NCI-H2227 (cell line): ENCODE measurements at regions not wholly inside any gene's neighbourhood (a gene's known extent, or its start where the extent isn't known, plus 50 kb on each side); places are given as distances from the start of the nearest gene placed in this dataset.
"Not testable (repeated sequence)": the region's sequence is repeated elsewhere in the genome, so short reads cannot be mapped to it uniquely, and the experiment has no call there.

Experiments
- DNase-seq: peaks from one replicate; lab custom pipeline; 2025; ENCODE audit not compliant: unreplicated experiment; lab: John Stamatoyannopoulos, UW

- DNase-seq = no peak
These were observed 128.4 kb upstream of the GOT2 start for GRCh38 chr16:58862334-58863021.

- DNase-seq = no peak
These were observed 126.0 kb upstream of the GOT2 start for GRCh38 chr16:58859958-58860669.

- not testable (repeated sequence) for DNase-seq
These were observed 124.5 kb upstream of the GOT2 start for GRCh38 chr16:58858577-58858976.

- DNase-seq = no peak
These were observed 121.3 kb upstream of the GOT2 start for GRCh38 chr16:58855291-58855863.

GRCh38 chr16:58853854-58854791, 120.0 kb upstream of the GOT2 start:
- DNase-seq = no peak

- DNase-seq = no peak
These were observed 116.5 kb upstream of the GOT2 start for GRCh38 chr16:58850678-58851020.

GRCh38 chr16:58850019-58850677, 116.0 kb upstream of the GOT2 start:
- DNase-seq = no peak

GRCh38 chr16:58848662-58849002, 114.5 kb upstream of the GOT2 start:
- DNase-seq = no peak

- no peak for DNase-seq
These were observed 114.0 kb upstream of the GOT2 start for GRCh38 chr16:58847902-58848661.

GRCh38 chr16:58846226-58846625, 112.1 kb upstream of the GOT2 start:
- DNase-seq = not testable (repeated sequence)

- DNase-seq = no peak
These were observed 109.6 kb upstream of the GOT2 start for GRCh38 chr16:58843675-58844074.

GRCh38 chr16:58842746-58843145, 108.6 kb upstream of the GOT2 start:
- DNase-seq = no peak

GRCh38 chr16:58842156-58842555, 108.0 kb upstream of the GOT2 start:
- DNase-seq = no peak

GRCh38 chr16:58837950-58838349, 103.8 kb upstream of the GOT2 start:
- DNase-seq = no peak

GRCh38 chr16:58836427-58836826, 102.3 kb upstream of the GOT2 start:
- DNase-seq = no peak

GRCh38 chr16:58832386-58832895, 98.3 kb upstream of the GOT2 start:
- DNase-seq = no peak

- DNase-seq = no peak
These were observed 97.3 kb upstream of the GOT2 start for GRCh38 chr16:58831386-58831785.

- no peak for DNase-seq
These were observed 94.9 kb upstream of the GOT2 start for GRCh38 chr16:58828901-58829545.

GRCh38 chr16:58824201-58824600, 90.1 kb upstream of the GOT2 start:
- DNase-seq = no peak

GRCh38 chr16:58821886-58822285, 87.8 kb upstream of the GOT2 start:
- DNase-seq = no peak
